ENCODE measurements at regions not wholly inside any gene's neighbourhood (a gene's known extent, or its start where the extent isn't known, plus 50 kb on each side); places are given as distances from the start of the nearest gene placed in this dataset.
"Not testable (repeated sequence)": the region's sequence is repeated elsewhere in the genome, so short reads cannot be mapped to it uniquely, and the experiment has no call there.

GRCh38 chr11:23772081-23772480 lies 724.8 kb upstream of the LUZP2 start:
- FAIRE-seq (no peak), DNase-seq (ENCODE audit: insufficient read length, low spot score) (no peak)
- TF ChIP-seq SPI1 (IDR thresholded peaks at IDR 0.05; ENCODE audit: low read depth, low read length) (no peak), TAF1 (IDR thresholded peaks at IDR 0.05; ENCODE audit: low read depth, low read length) (no peak), PAX5 (IDR thresholded peaks at IDR 0.05; ENCODE audit: insufficient read depth, low read length, severe bottlenecking) (no peak), POU2F2 (IDR thresholded peaks at IDR 0.05; ENCODE audit: low read depth, low read length) (no peak), POLR2AphosphoS5 (IDR thresholded peaks at IDR 0.05; ENCODE audit: low read depth, low read length) (no peak), POLR2A (IDR thresholded peaks at IDR 0.05; ENCODE audit: low read depth, low read length) (no peak)

DNA sequence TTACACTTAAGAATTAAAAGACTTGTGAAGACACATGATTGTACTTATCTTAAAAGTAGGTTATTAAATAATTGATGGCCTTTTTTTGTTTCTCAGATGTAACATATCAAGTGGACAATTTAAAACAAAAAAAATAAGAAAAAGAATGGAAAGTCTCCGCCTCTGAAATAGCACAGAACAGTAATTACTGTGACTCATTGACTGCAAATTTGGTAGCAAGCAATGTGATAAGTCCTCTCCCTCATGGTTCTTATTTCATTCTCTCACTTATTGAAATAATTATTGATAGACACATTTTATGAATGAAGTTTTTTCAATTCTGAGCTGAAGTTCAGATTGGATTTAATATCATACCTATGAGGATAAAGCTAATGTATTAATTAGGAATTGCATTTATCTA lies 717.9 kb upstream of the LUZP2 start:
- FAIRE-seq (no peak), DNase-seq (ENCODE audit: insufficient read length, low spot score) (no peak)
- no peak for TF ChIP-seq SPI1 (IDR thresholded peaks at IDR 0.05; ENCODE audit: low read depth, low read length)

DNA sequence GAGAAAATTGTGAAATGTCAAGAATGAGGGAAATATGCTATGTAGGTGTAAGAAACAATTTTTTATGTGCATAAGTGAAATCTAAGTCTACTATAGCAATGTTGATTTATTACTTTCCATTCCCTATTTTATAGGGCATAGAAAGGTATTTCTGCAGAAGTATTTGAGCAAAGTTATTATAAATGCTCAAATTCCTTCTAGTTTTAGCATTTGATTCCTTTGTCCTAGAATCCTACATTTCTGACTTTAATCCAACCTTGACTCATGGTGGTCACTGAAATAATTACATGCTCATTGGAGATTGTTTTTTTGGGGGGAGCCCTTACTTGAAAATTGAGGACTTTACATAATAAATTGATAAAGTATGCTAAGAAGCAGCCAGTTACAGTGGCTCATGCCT lies 716.6 kb upstream of the LUZP2 start:
- TF ChIP-seq SPI1 (IDR thresholded peaks at IDR 0.05; ENCODE audit: low read depth, low read length) (no peak), PAX5 (IDR thresholded peaks at IDR 0.05; ENCODE audit: insufficient read depth, low read length, severe bottlenecking) (no peak), POLR2A (IDR thresholded peaks at IDR 0.05; ENCODE audit: low read depth, low read length) (no peak), TAF1 (IDR thresholded peaks at IDR 0.05; ENCODE audit: low read depth, low read length) (no peak), POLR2AphosphoS5 (IDR thresholded peaks at IDR 0.05; ENCODE audit: low read depth, low read length) (no peak), POU2F2 (IDR thresholded peaks at IDR 0.05; ENCODE audit: low read depth, low read length) (no peak)
- DNase-seq (ENCODE audit: insufficient read length, low spot score) (no peak), FAIRE-seq (no peak)

DNA sequence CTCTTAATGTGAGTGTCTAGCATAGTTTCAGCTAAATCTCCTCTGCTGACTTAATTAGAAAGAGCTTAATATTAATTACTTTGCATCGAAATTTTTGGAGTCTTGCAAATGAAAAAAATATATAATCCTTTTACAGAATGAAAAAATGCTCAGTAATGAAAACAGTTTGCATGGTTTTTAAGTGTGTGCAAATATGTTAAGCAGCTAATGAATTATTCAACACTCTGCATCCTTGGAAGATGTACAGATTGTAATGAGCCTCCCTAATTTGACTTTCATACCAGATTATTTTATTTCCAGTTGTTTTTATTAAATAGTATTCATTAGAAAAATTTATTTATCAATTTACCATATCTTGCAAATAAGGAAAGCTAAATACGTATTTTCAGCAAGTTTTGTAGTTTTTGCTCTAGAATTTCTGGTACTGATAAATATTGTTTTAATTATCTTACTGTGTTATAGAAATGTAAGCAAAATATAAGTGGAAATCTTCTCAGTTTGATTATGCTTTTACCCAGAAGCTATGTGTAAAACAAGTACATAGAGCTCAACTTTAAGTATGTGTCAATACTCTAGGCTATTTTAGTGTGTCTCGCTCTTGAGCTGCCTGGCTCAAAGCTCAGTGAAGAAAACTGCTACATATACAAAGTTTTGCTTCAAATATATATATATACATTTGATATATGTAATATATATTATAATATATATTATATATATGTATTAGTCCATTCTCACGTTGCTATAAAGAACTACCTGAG lies 714.9 kb upstream of the LUZP2 start:
- DNase-seq (ENCODE audit: insufficient read length, low spot score) (no peak), FAIRE-seq (no peak)
- TF ChIP-seq POU2F2 (IDR thresholded peaks at IDR 0.05; ENCODE audit: low read depth, low read length): no peak

DNA sequence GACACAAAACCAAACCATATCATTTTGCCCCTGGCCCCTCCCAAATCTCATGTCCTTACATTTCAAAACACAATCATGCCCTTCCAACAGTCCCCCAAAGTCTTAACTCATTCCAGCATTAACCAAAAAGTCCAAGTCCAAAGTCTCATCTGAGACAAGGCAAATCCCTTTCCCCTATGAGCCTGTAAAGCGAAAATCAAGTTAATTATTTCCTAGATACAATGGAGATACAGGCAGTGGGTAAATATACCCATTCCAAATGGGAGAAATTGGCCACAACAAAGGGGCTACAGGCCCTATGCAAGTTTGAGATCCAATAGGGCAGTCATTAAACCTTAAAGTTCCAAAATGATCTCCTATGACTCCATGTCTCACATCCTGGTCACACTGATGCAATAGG lies 709.9 kb upstream of the LUZP2 start:
- not testable (repeated sequence) for DNase-seq (ENCODE audit: insufficient read length, low spot score); FAIRE-seq

- TF ChIP-seq POLR2AphosphoS5 (IDR thresholded peaks at IDR 0.05; ENCODE audit: low read depth, low read length) (no peak), SPI1 (IDR thresholded peaks at IDR 0.05; ENCODE audit: low read depth, low read length) (no peak), POU2F2 (IDR thresholded peaks at IDR 0.05; ENCODE audit: low read depth, low read length) (no peak), PAX5 (IDR thresholded peaks at IDR 0.05; ENCODE audit: insufficient read depth, low read length, severe bottlenecking) (no peak), TAF1 (IDR thresholded peaks at IDR 0.05; ENCODE audit: low read depth, low read length) (no peak), POLR2A (IDR thresholded peaks at IDR 0.05; ENCODE audit: low read depth, low read length) (no peak)
- DNase-seq (ENCODE audit: insufficient read length, low spot score) (no peak), FAIRE-seq (no peak)
These were observed 707.5 kb upstream of the LUZP2 start for GRCh38 chr11:23789200-23789853.

GRCh38 chr11:23789938-23790371 lies 706.9 kb upstream of the LUZP2 start:
- TF ChIP-seq POU2F2 (IDR thresholded peaks at IDR 0.05; ENCODE audit: low read depth, low read length) (no peak), POLR2A (IDR thresholded peaks at IDR 0.05; ENCODE audit: low read depth, low read length) (no peak), PAX5 (IDR thresholded peaks at IDR 0.05; ENCODE audit: insufficient read depth, low read length, severe bottlenecking) (no peak), SPI1 (IDR thresholded peaks at IDR 0.05; ENCODE audit: low read depth, low read length) (no peak), TAF1 (IDR thresholded peaks at IDR 0.05; ENCODE audit: low read depth, low read length) (no peak), POLR2AphosphoS5 (IDR thresholded peaks at IDR 0.05; ENCODE audit: low read depth, low read length) (no peak)
- FAIRE-seq (no peak), DNase-seq (ENCODE audit: insufficient read length, low spot score) (no peak)

- no peak for DNase-seq (ENCODE audit: insufficient read length, low spot score)
These were observed 699.0 kb upstream of the LUZP2 start for GRCh38 chr11:23797624-23798419.

DNA sequence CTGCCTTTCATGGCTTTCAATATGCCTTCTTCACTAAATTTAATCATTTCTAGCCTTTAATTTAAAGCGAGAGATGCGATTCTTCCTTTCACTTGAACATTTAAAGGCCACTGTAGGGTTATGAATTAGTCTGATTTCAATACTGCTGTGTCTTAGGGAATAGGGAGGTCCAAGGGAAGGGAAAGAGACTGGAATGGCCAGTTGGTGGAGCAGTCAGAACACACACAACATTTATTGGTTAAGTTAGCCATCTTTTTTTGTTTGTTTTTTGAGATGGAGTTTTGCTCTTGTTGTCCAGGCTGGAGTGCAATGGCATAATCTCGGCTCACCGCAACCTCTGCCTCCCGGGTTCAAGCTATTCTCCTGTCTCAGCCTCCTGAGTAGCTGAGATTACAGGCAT lies 662.5 kb upstream of the LUZP2 start:
- not testable (repeated sequence) for DNase-seq (ENCODE audit: insufficient read length, low spot score); FAIRE-seq

More at GRCh38 chr11:23797624-23798419, 699.0 kb upstream of the LUZP2 start:
- TF ChIP-seq SPI1 (IDR thresholded peaks at IDR 0.05; ENCODE audit: low read depth, low read length): no peak
- no peak for TF ChIP-seq POU2F2 (IDR thresholded peaks at IDR 0.05; ENCODE audit: low read depth, low read length)
- TF ChIP-seq POLR2A (IDR thresholded peaks at IDR 0.05; ENCODE audit: low read depth, low read length): no peak
- TF ChIP-seq POLR2AphosphoS5 (IDR thresholded peaks at IDR 0.05; ENCODE audit: low read depth, low read length): no peak
- no peak for FAIRE-seq

DNA sequence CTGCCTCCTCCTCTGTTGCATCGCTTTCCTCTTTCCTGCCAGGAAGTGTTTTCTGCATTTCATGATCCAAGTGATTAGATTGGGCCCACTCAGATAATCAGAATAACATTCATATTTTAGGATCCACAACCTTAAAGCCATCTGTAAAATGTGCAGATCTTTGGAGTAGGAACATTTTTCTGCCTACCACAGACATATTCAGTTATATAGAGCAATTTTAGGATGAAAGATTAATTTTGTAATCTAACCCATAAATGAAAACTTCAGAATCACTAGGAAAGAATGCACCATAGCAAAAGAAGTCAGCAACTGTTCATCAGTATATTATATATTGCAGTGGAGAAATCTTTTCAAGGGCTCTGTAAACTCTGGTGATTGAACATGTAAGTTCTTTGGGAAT lies 659.9 kb upstream of the LUZP2 start:
- FAIRE-seq: no peak
- DNase-seq (ENCODE audit: insufficient read length, low spot score): no peak
- TF ChIP-seq TAF1 (IDR thresholded peaks at IDR 0.05; ENCODE audit: low read depth, low read length) (no peak), POU2F2 (IDR thresholded peaks at IDR 0.05; ENCODE audit: low read depth, low read length) (no peak), POLR2AphosphoS5 (IDR thresholded peaks at IDR 0.05; ENCODE audit: low read depth, low read length) (no peak), PAX5 (IDR thresholded peaks at IDR 0.05; ENCODE audit: insufficient read depth, low read length, severe bottlenecking) (no peak), SPI1 (IDR thresholded peaks at IDR 0.05; ENCODE audit: low read depth, low read length) (no peak), POLR2A (IDR thresholded peaks at IDR 0.05; ENCODE audit: low read depth, low read length) (no peak)
